NCI-H187 treated with DMSO at 0.1 percent for 48 hours (cell line): ENCODE measurements at regions not wholly inside any gene's neighbourhood (a gene's known extent, or its start where the extent isn't known, plus 50 kb on each side); places are given as distances from the start of the nearest gene placed in this dataset.

Source experiments
- DNase-seq: peaks from one replicate; lab custom pipeline; 2025; lab: John Stamatoyannopoulos, UW

DNA sequence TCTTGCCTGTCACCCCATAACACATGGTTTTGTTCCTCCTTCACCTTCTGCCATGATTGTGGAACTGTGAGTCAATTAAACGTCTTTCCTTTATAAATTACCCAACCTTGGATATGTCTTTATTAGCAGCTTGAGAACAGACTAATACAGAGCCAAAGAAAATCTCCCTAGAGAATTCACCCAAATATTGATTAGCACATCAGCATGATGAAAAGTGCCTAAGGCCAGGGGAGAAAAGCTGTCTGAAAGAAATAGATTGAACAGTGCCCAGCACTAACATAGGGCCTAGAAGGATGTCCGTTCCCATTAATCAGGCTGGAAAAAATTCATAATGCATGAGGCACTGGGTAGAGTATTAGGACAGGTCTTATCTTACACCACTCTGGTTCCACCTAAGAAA lies 111.9 kb upstream of the CALN1 start:
- no peak for DNase-seq

GRCh38 chr7:72504061-72504706 lies 92.0 kb upstream of the CALN1 start:
- no peak for DNase-seq

DNA sequence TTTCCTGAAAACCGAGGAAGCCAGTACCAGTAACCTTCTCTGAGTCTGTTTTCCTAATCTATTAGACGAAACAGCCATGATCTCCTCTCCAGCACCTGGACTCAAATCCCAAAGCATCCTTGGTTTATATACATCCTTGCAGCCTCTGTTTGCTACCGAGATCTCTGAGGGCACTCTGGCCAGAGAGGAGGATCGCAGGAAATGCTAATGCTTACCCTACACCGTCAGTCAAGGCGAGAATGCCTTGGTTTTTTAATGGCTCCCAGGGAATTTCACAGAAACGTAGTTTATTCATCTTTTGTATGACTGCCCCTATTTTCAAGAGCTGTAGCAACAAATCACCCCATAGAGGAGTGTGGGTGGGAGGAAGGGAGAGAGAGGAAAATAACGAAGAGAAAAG lies 91.5 kb upstream of the CALN1 start:
- DNase-seq: no peak

DNA sequence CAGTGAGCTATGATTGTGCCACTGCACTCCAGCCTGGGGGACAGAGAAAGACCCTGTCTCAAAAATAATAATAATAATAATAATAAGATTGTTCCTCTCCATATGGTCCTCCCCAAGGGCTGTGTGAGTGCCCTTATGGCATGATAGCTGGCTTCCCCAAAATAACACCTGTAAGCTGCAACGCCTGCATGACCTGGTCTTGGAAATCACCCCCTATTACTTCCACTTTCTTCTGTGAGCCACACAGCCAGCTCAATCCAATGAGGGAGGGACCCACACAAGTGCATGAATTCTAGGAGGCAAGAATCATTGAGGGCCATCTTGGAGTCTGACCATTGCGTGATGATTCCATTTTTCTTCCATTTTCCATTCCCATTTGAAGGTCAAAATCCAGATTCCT lies 82.7 kb upstream of the CALN1 start:
- no peak for DNase-seq

DNA sequence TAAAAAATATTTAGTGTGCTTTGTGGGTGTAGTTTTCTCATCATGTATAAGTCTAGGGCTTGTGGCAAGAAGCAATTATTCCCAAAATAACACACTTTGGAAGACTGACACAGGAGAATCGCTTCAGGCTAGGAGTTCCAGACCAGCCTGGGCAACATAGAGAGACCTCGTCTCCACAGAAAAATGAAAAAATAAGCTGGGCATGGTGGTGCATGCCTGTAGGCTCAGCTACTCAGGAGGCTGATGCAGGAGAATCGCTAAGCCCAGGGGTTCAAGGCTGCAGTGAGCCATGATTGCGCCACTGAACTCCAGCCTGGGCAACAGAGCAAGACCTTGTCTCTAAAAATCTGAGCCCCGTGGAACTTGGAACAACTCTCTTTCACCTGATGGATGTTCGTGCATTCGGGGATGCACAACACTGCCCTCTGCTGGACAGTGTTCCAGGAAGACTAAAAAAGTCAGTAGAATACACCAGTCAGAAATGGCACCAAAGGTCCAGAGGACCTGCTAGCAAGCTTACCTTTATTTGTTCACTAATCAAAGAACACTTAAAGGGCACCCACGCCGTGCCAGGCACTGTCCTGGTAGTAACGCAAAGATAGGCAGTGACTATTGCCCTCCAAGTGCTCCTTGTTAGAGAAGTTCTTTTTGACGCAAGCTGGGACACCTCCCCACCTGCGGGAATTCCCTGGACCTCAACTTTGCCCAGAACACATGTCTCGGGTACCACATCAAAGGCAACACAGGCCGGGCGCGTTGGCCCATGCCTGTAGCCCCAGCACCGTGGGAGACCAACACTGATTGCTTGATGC lies 81.9 kb upstream of the CALN1 start:
- peak; percentile 9 for DNase-seq

DNA sequence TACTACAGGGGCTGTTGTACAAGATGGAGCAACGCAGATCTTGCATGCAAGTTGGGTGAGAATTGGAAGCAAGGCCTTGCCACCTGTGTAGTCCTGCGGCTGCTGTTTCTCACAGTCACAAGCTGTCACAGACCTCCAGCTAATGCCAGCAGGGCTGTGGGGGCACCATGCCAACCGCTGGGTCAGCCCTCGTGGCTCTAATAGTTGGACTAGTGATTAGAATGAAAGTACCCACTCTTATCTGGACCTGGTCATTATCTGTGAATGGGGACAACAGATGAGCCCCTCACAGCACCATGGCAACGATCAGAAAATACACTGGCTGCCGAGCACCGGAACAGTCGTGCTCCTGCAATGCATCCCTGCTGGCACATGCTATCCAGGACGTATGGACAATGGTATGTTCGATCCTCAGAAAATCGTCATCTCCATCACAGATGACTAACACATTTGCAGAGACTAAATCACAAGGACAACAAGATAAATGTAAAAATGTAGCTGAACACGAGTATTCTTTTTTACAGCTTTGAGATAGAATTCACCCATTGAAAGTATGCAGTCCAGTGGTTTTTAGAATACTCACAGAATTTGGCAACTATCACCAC lies 80.4 kb upstream of the CALN1 start:
- DNase-seq: no peak

- DNase-seq: no peak
These were observed 78.2 kb upstream of the CALN1 start for GRCh38 chr7:72490301-72490700.

DNA sequence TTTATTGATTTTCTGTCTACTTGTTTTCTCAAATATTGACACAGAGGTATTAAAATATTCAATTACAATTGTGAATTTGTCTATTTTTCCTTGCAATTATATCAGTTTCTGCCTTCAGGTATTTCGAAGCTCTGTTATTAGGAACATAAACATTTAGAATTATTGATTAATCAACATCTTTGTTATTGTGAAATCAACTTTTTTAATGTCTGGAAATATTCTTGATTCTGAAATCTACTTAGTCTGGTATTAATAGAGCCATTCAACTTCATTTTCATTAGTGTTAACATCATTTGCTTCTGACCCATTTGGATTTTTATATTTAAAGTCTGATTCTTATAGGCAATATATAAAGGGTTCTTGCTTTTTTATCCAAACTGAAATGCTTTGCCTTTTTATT lies 69.8 kb upstream of the CALN1 start:
- no peak for DNase-seq

- no peak for DNase-seq
These were observed 64.6 kb upstream of the CALN1 start for GRCh38 chr7:72476608-72477305.

DNA sequence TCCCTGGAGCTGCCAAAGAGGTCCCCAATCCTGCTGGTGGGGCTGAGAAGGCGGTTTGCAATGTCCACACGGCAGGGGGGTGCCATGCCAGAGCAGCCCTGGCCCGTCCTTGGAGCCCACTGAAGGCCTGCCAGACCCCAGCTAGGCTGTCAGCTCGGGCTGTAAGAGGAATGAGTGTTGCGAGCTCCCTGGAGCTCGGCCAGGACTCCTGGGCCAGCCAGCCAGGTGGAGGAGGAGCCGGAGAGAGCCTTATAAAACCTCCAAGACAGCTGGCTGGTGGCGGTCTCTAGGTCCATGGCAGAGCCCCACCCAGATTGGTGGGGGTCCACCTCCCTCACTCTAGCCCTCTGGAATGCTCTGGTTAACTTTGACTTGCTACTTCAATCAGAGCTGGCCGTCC lies 55.1 kb upstream of the CALN1 start:
- no peak for DNase-seq

DNA sequence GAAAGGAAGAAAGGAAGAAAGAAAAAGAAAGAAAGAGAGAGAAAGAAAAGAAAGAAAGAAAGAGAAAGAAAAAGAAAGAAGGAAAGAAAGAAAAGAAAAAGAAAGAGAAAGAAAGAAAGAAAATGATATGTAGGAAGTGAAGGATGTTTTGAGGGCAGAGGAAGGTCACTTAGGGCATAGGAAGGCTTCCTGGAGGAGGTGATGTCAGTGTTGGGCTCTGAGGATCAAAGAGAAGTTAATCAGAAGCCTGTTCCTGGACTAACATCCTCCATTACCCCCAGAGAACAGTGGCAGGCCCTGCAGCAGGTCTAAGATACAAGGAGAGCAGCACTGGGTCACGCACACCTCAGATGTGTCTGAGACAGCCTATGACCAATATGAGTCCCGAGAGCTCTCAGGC lies 54.7 kb upstream of the CALN1 start:
- DNase-seq: no peak

DNA sequence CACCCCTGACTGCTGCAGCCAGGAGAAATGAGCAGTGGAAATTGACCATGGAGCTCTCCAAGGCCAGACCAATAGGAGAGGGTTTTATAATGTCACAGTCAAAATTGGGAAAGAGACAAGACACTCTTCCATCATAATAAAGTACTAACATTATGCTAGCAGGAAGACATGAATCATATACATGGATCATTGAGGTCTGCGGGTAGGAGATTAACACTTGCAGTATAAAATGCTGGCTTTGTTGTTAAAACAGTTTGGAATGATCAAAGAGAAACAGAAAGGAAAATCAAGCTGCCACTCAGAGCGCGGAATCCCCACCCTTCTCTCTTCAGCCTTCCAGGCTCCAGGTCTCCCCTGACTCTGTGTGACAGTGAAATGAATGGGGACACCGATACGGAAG lies 53.4 kb upstream of the CALN1 start:
- no peak for DNase-seq

DNA sequence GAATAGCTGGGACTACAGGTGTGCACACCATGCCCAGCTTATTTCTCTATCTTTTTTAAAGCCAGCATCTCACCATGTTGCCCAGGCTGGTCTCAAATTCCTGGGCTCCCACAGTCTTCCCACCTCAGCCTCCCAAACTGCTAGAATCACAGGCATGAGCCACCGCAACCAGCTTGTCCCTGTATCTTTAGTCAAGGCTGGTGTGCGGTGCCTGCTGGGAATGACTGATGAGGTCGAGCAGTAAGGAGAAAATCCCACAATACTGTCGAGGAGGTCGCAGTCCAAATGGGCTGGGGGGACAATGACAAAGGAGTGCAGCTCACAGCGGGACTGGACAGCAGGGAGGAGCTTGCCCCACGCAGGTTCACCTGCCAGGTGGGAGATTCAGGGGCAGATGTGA lies 50.2 kb upstream of the CALN1 start:
- DNase-seq: no peak
